Uterus (tissue), 3 donors: ENCODE measurements at regions not wholly inside any gene's neighbourhood (a gene's known extent, or its start where the extent isn't known, plus 50 kb on each side); places are given as distances from the start of the nearest gene placed in this dataset.

Source experiments
- DNase-seq, 2 donors: peaks; one replicate each; pipeline ENCODE4 v3.0.0-alpha.2; 2019 to 2020
- H3K27ac ChIP-seq, 2 donors: fragments of 200-600 bp; sonication (generic); 1 replicate in 1 of 2; 2 replicates in 1 of 2; pipeline ENCODE4 v1.5.1; 2016 to 2018
- H3K27me3 ChIP-seq, 2 donors: fragments of 200-600 bp; sonication (generic); one replicate each; pipeline ENCODE4 v1.5.1; 2018 to 2019; ENCODE audit warnings: control low read depth in 1 of 2
- H3K36me3 ChIP-seq, 2 donors: fragments of 200-600 bp; sonication (generic); one replicate each; pipeline ENCODE4 v1.5.1; 2019; ENCODE audit warnings: control low read depth in 1 of 2
- H3K4me1 ChIP-seq, 2 donors: fragments of 200-600 bp; sonication (generic); one replicate each; pipeline ENCODE4 v1.5.1; 2018 to 2019; ENCODE audit warnings: control low read depth in 1 of 2
- H3K4me3 ChIP-seq, 2 donors: fragments of 200-600 bp; sonication (generic); 1 replicate in 1 of 2; 2 replicates in 1 of 2; pipeline ENCODE4 v1.5.1; 2018 to 2019; ENCODE audit warnings: mild to moderate bottlenecking in 1 of 2
- H3K9me3 ChIP-seq, 2 donors: fragments of 200-600 bp; sonication (generic); one replicate each; pipeline ENCODE4 v1.5.1; 2019; ENCODE audit warnings: control low read depth in 1 of 2
- POLR2A ChIP-seq, 2 donors: fragments of 450-650 bp; IDR thresholded peaks; one replicate each; pipeline ENCODE4 v1.6.1; 2016; ENCODE audit warnings: antibody characterized with exemption in 2 of 2, mild to moderate bottlenecking in 1 of 2, moderate library complexity in 1 of 2
- intact Hi-C: fragments of 100-400 bp; cut with DNase I; formaldehyde crosslinking; loops from one replicate; pipeline ENCODE4 v1.15.1; 2023; ENCODE audit warnings: low total_unique reads
- TF ChIP-seq, protein P1 (sequence below), 4 experiments: fragments of 200-600 bp in 2 of 4; fragments of 450-650 bp in 2 of 4; sonication (generic) in 2 of 4; IDR thresholded peaks; one replicate each; pipeline ENCODE4 v1.5.1; 2016 to 2019; ENCODE audit warnings: antibody characterized with exemption in 4 of 4, mild to moderate bottlenecking in 2 of 4, moderate library complexity in 1 of 4
- donor health status: DM: yes; HTN: yes; CAD: no.

DNA sequence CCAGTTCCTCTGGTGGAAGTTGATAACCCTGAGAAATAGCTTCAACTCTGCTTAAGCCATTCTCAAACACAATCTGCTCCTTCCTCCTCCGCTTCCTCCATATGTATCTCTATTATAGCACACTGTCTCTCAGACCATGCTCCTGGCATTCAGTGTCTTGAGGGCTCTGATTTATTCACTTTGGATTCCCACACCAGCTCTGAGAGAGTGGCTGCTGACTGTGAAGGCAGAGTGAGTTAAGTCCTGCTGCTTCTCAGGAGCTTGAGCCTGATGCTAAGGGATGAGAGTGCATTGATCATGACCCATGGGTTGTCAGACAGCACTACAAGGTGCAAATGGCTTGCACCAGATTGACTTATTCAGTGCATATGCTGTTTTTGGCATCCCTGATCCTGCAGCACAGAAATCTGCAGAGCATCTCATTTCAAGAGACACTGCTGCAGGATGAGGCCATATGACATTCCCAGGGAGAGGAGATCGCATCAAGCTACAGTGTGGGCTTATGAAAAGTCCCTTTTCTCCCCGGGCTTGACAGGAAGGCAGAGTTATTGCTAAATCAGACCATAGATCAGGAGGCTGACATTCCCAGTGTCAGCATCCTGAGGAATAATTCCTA, 500.5 kb upstream of the RAB6C start:
- Histone ChIP-seq H3K4me1 (no peaks in the 10 kb centered on the region), H3K27me3 (no peaks in the 10 kb centered on the region), H3K4me3 (no peak overlapping the region), H3K36me3 (no peaks in the 10 kb centered on the region), H3K27ac (no peak overlapping the region), H3K9me3 (no peaks in the 10 kb centered on the region)
- TF ChIP-seq, protein P1, sequence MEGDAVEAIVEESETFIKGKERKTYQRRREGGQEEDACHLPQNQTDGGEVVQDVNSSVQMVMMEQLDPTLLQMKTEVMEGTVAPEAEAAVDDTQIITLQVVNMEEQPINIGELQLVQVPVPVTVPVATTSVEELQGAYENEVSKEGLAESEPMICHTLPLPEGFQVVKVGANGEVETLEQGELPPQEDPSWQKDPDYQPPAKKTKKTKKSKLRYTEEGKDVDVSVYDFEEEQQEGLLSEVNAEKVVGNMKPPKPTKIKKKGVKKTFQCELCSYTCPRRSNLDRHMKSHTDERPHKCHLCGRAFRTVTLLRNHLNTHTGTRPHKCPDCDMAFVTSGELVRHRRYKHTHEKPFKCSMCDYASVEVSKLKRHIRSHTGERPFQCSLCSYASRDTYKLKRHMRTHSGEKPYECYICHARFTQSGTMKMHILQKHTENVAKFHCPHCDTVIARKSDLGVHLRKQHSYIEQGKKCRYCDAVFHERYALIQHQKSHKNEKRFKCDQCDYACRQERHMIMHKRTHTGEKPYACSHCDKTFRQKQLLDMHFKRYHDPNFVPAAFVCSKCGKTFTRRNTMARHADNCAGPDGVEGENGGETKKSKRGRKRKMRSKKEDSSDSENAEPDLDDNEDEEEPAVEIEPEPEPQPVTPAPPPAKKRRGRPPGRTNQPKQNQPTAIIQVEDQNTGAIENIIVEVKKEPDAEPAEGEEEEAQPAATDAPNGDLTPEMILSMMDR (IDR thresholded peaks at IDR 0.05): no peak
- TF ChIP-seq POLR2A (IDR thresholded peaks at IDR 0.05): no peak
- intact Hi-C loops: no loop called here
- DNase-seq: no peak

DNA sequence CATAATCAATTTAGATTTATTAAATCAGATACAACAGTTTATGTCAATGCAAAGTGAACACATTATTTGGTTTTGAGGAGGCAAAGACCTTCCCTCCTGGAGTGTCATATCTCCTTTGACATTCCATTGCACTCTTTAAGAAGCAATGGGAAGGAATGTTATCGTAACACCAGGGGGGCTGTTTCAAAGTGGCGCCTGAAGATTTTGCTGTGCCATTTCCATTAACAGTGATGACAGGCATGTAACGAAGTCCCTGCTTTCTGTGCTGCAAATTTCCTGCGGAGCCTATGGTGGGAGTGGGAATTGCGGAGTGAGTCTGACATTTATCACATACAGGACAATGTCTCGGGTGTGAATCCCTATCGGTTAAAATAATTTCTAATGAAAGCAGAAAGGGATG, 499.6 kb upstream of the RAB6C start:
- Histone ChIP-seq H3K36me3 (no peaks in the 10 kb centered on the region), H3K27me3 (no peaks in the 10 kb centered on the region), H3K9me3 (no peaks in the 10 kb centered on the region), H3K4me1 (no peaks in the 10 kb centered on the region), H3K4me3 (no peak overlapping the region), H3K27ac (no peak overlapping the region)
- intact Hi-C loops: no loop called here
- DNase-seq: no peak
- TF ChIP-seq, protein P1 (IDR thresholded peaks at IDR 0.05): no peak
- TF ChIP-seq POLR2A (IDR thresholded peaks at IDR 0.05): no peak

DNA sequence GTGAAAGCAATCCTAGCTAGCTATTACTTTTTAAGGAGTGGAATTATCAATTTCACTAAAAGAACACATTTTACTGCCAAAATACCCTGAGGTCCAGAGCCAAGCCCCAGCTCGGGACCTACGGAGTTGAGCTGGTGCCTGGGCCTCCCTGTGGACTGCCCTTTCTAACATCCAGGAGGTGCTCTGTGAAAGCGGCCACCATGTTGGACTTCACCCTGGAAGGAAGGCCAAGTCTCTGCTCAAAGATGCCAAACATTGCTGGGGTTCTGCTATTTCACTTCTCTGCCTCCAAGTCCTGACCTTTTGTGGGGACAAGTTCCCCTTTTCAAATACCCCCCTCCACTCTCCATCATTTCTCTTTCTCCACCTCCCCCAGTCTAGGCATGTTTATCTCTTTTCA, 498.7 kb upstream of the RAB6C start:
- DNase-seq: no peak
- Histone ChIP-seq H3K27ac (no peak overlapping the region), H3K4me3 (no peak overlapping the region), H3K36me3 (no peaks in the 10 kb centered on the region), H3K4me1 (no peaks in the 10 kb centered on the region), H3K9me3 (no peaks in the 10 kb centered on the region), H3K27me3 (no peaks in the 10 kb centered on the region)
- TF ChIP-seq POLR2A (IDR thresholded peaks at IDR 0.05): no peak
- TF ChIP-seq, protein P1 (IDR thresholded peaks at IDR 0.05): no peak
- intact Hi-C loops: no loop called here

DNA sequence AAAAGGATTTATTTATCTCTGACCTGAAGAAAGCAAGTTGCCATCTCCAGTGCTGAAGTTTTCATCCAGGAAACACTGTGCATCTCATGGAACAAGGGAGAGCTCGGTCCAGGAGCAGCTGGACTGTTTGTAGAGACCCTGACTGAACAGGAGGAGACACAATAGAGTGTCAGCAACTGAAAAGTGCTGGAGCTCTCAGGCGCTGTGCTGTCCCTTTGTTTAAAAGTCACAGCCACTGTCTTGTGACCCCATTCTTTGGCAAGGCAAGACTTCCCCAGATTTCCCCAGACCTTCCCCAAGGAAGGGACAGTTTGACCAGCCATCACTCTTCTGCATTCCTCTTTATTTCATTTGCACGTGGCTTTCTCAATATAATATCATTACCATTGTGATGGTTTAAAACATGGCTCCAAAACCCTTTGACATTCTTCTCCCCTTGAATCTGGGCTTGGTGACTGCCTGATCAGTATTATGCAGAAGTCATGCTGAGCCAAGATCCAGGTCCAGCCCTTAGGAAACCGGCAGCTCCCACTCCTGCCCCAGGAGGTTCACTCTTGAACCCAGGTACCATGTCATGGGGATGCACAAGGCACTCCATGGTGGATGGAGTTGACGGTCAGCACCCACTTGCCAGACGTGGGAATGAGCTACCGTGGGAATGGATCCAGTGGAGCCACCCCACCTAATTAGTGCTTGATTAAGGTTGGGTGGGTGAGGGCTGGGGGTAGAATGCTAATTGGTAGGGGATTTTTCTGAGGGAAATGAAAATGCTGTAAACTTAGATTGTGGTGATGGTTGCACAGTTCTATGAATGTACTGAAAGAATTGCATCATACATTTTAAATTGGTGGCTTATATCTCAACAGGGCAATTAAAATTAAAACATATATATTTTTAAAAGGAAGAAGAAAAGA, 497.9 kb upstream of the RAB6C start:
- Histone ChIP-seq H3K36me3 (no peaks in the 10 kb centered on the region), H3K4me1 (no peaks in the 10 kb centered on the region), H3K9me3 (no peaks in the 10 kb centered on the region), H3K4me3 (no peak overlapping the region), H3K27me3 (no peaks in the 10 kb centered on the region), H3K27ac (no peak overlapping the region)
- no peak for DNase-seq
- TF ChIP-seq, protein P1 (IDR thresholded peaks at IDR 0.05): no peak
- no peak for TF ChIP-seq POLR2A (IDR thresholded peaks at IDR 0.05)
- intact Hi-C loops: no loop called here

DNA sequence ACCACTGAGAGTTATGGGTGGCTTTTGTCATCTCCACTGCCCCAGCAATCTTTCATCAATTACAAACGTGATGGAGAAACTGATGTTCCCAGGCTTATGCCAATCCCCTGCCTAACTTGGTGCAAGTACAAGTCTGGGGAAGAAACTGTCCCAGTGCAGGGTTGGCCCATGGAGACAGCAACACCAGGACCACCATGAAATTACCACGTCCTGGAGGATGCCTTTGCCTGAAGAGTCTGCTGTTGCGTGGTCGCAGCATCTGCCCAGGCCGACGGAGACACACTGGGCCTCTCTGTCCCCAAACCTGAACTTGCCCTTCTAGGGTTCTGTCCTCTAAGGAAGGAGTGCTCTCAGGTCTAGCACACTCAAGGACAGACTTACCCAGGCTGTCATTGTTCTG, 496.8 kb upstream of the RAB6C start:
- Histone ChIP-seq H3K27ac (no peak overlapping the region), H3K4me3 (no peak overlapping the region), H3K4me1 (no peaks in the 10 kb centered on the region), H3K27me3 (no peaks in the 10 kb centered on the region), H3K9me3 (no peaks in the 10 kb centered on the region), H3K36me3 (no peaks in the 10 kb centered on the region)
- DNase-seq: no peak
- TF ChIP-seq, protein P1 (IDR thresholded peaks at IDR 0.05): no peak
- no peak for TF ChIP-seq POLR2A (IDR thresholded peaks at IDR 0.05)
- intact Hi-C loops: no loop called here
